Loucy (cell line): ENCODE measurements at regions not wholly inside any gene's neighbourhood (a gene's known extent, or its start where the extent isn't known, plus 50 kb on each side); places are given as distances from the start of the nearest gene placed in this dataset.

Experiments
- H2AFZ ChIP-seq: fragments of 200-600 bp; sonication (generic); 2 replicates; pipeline ENCODE4 v1.6.0; 2016; ENCODE audit warnings: antibody characterized with exemption, mild to moderate bottlenecking, low read length, moderate library complexity
- H3F3A ChIP-seq: fragments of 200-600 bp; 2 replicates; pipeline ENCODE4 v1.6.0; 2016; ENCODE audit warnings: antibody characterized with exemption, low read depth, mild to moderate bottlenecking
- H3K27me3 ChIP-seq: fragments of 200-600 bp; sonication (generic); 2 replicates; pipeline ENCODE4 v1.6.1; 2014; ENCODE audit warnings: low read length, mild to moderate bottlenecking; ENCODE audit not compliant: insufficient read depth, poor library complexity, severe bottlenecking
- H3K36me3 ChIP-seq: fragments of 200-600 bp; sonication (generic); 2 replicates; pipeline ENCODE4 v1.6.1; 2016; ENCODE audit warnings: low read length; ENCODE audit not compliant: insufficient read depth
- H3K4me1 ChIP-seq: fragments of 200-600 bp; sonication (generic); 2 replicates; pipeline ENCODE4 v1.5.1; 2014; ENCODE audit warnings: low read length, mild to moderate bottlenecking; ENCODE audit not compliant: insufficient read depth, poor library complexity, severe bottlenecking
- H3K4me2 ChIP-seq: fragments of 200-600 bp; sonication (generic); 2 replicates; pipeline ENCODE4 v1.6.0; 2014; ENCODE audit warnings: antibody characterized with exemption, low read length, low read depth, mild to moderate bottlenecking; ENCODE audit not compliant: poor library complexity, severe bottlenecking
- H3K4me3 ChIP-seq: fragments of 200-600 bp; sonication (generic); 2 replicates; pipeline ENCODE4 v1.5.1; 2014; ENCODE audit warnings: low read length, mild to moderate bottlenecking, mixed read lengths; ENCODE audit not compliant: poor library complexity, severe bottlenecking
- H3K79me2 ChIP-seq: fragments of 200-600 bp; sonication (generic); 2 replicates; pipeline ENCODE4 v1.6.1; 2014; ENCODE audit warnings: low read length; ENCODE audit not compliant: insufficient read depth
- H3K9ac ChIP-seq: fragments of 200-600 bp; sonication (generic); 2 replicates; pipeline ENCODE4 v1.6.0; 2014; ENCODE audit warnings: mild to moderate bottlenecking, low read depth, low read length, moderate library complexity; ENCODE audit not compliant: poor library complexity, severe bottlenecking
- H3K9me2 ChIP-seq: fragments of 200-600 bp; sonication (generic); replicated peaks from 2 replicates; pipeline ENCODE4 v1.6.1; 2016; ENCODE audit warnings: low read depth, low read length, mixed read lengths
- H3K9me3 ChIP-seq: fragments of 200-600 bp; sonication (generic); 2 replicates; pipeline ENCODE4 v1.6.1; 2014; ENCODE audit warnings: mild to moderate bottlenecking, antibody characterized with exemption, low read length, low read depth; ENCODE audit not compliant: insufficient read depth
- H4K20me1 ChIP-seq: fragments of 200-600 bp; sonication (generic); 2 replicates; pipeline ENCODE4 v1.6.0; 2014; ENCODE audit warnings: antibody characterized with exemption, low read length, mild to moderate bottlenecking; ENCODE audit not compliant: insufficient read depth, poor library complexity, severe bottlenecking
- EZH2phosphoT487 ChIP-seq: fragments of 200-600 bp; IDR thresholded peaks from 2 replicates; pipeline ENCODE4 v1.6.1; 2018; ENCODE audit warnings: antibody characterized with exemption, mild to moderate bottlenecking, moderate library complexity, borderline replicate concordance
- TF ChIP-seq, protein P1 (sequence below): fragments of 200-600 bp; sonication (generic); conservative IDR thresholded peaks from 2 replicates; pipeline ENCODE4 v1.5.1; 2014; ENCODE audit warnings: mild to moderate bottlenecking, antibody characterized with exemption, low read length

DNA sequence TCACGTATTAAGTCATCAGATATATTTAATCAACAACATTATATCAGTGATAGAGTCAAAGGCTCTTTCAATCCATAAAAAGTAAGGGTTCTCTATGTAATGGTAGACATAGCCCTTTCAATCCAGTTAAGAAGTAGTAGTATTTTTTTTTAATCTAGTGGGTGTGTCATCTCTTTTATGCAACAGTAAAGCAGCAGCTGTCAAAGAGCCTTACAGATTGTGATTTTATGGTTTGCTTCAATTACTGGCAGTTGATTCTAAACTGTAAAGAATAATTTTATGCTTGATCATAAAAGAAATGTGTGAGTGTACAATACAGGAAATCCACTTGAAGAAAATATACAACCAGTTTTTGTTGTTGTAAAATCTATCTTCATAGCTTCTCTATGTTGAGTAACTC is 902.6 kb upstream of the MBL2 start:
- H3K4me3 ChIP-seq = no peak overlapping the region
- H3K36me3 ChIP-seq = no peaks in the 10 kb centered on the region
- H3F3A ChIP-seq = no peaks in the 10 kb centered on the region
- no peak overlapping the region for H3K4me2 ChIP-seq
- H2AFZ ChIP-seq = no peak overlapping the region
- no peaks in the 10 kb centered on the region for H3K27me3 ChIP-seq
- no peaks in the 10 kb centered on the region for H4K20me1 ChIP-seq
- H3K79me2 ChIP-seq = no peaks in the 10 kb centered on the region
- H3K9me3 ChIP-seq = no peaks in the 10 kb centered on the region; the same call in 1 of the 2 replicates
- TF ChIP-seq EZH2phosphoT487 = no peak
- TF ChIP-seq, protein P1, sequence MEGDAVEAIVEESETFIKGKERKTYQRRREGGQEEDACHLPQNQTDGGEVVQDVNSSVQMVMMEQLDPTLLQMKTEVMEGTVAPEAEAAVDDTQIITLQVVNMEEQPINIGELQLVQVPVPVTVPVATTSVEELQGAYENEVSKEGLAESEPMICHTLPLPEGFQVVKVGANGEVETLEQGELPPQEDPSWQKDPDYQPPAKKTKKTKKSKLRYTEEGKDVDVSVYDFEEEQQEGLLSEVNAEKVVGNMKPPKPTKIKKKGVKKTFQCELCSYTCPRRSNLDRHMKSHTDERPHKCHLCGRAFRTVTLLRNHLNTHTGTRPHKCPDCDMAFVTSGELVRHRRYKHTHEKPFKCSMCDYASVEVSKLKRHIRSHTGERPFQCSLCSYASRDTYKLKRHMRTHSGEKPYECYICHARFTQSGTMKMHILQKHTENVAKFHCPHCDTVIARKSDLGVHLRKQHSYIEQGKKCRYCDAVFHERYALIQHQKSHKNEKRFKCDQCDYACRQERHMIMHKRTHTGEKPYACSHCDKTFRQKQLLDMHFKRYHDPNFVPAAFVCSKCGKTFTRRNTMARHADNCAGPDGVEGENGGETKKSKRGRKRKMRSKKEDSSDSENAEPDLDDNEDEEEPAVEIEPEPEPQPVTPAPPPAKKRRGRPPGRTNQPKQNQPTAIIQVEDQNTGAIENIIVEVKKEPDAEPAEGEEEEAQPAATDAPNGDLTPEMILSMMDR = no peak
- no peak overlapping the region for H3K9ac ChIP-seq
- no peaks in the 10 kb centered on the region for H3K9me2 ChIP-seq
- no peaks in the 10 kb centered on the region for H3K4me1 ChIP-seq

DNA sequence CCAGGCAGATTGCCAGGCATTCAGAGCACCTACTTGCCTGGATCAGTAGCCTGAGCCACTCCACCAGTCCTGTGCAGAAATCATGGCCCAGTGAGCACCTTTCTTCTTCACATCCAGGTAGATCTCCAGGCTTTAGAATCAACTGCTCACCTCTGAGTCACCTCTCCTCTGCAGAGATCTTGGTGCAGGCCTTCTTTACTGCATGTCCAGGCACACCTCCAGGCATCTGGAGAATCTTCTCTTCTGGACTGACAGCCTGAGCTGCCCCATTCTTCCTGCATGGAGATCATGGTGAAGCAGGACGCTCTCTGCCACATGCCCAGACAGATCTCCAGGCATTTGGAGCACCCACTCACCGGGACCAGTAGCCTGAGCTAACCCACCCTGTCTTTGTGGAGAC is 894.5 kb upstream of the MBL2 start:
- H3K36me3 ChIP-seq = no peaks in the 10 kb centered on the region
- H4K20me1 ChIP-seq = no peaks in the 10 kb centered on the region
- H3K27me3 ChIP-seq = no peaks in the 10 kb centered on the region
- no peaks in the 10 kb centered on the region for H3F3A ChIP-seq
- H3K9ac ChIP-seq = no peak overlapping the region
- no peak overlapping the region for H2AFZ ChIP-seq
- H3K9me2 ChIP-seq = no peaks in the 10 kb centered on the region
- no peaks in the 10 kb centered on the region for H3K79me2 ChIP-seq
- H3K4me2 ChIP-seq = no peak overlapping the region
- no peak for TF ChIP-seq EZH2phosphoT487
- TF ChIP-seq, protein P1 = no peak
- no peaks in the 10 kb centered on the region; the same call in 1 of the 2 replicates for H3K9me3 ChIP-seq
- no peak overlapping the region for H3K4me3 ChIP-seq
- H3K4me1 ChIP-seq = no peaks in the 10 kb centered on the region

DNA sequence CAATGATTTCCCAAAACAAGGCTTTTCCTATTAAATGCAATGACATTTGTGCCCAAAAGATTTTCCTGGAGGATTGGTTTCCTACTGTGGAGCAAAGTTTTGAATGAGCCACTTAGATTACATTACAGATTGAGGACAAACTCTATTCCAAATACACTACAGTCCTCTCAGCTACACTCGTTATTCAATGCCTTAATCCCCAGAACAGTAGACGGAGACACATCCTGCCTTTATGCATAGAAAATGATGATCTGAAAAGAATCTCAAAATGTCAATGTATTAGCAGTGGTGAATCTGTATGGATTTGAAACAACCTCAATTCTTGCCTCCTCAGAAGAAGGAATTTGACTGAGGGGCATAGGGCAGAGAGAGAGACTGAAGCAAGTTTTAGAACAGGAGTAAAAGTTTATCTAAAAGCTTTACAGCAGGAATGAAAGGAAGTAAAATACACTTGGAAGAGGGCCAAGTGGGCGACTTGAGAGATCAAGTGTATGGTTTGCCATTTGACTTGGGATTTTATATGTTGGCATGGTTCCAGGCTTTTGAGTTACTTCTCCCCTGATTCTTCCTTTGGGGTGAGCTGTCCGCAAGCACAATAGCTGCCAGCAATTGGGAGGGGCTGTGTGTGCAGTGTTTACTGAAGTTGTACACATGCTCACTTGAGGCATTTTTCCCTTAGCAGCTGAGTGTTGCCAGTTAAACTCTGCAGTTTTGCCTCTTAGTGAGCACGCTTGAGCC is 891.9 kb upstream of the MBL2 start:
- Histone ChIP-seq H3K4me3 (no peak overlapping the region), H3K9ac (no peak overlapping the region), H3K9me2 (no peaks in the 10 kb centered on the region), H3K4me1 (no peaks in the 10 kb centered on the region), H3F3A (no peaks in the 10 kb centered on the region), H4K20me1 (no peaks in the 10 kb centered on the region), H3K27me3 (no peaks in the 10 kb centered on the region), H3K79me2 (no peaks in the 10 kb centered on the region), H2AFZ (no peak overlapping the region), H3K9me3 (no peaks in the 10 kb centered on the region), H3K4me2 (no peak overlapping the region), H3K36me3 (no peaks in the 10 kb centered on the region)
- TF ChIP-seq EZH2phosphoT487 = no peak
- TF ChIP-seq, protein P1 = no peak
